SU-DHL-6 (cell line): ENCODE measurements at regions not wholly inside any gene's neighbourhood (a gene's known extent, or its start where the extent isn't known, plus 50 kb on each side); places are given as distances from the start of the nearest gene placed in this dataset.

Source experiments
- H2AFZ ChIP-seq: fragments of 200-600 bp; sonication (generic); 2 replicates; pipeline ENCODE4 v1.6.1; 2014; ENCODE audit warnings: low read depth, mild to moderate bottlenecking, moderate library complexity, mixed read lengths, antibody characterized with exemption, low read length; ENCODE audit not compliant: severe bottlenecking
- H3F3A ChIP-seq: fragments of 200-600 bp; shearing (Covaris generic); 2 replicates; pipeline ENCODE4 v1.6.0; 2016; ENCODE audit warnings: antibody characterized with exemption, mild to moderate bottlenecking; ENCODE audit not compliant: insufficient read depth
- H3K27ac ChIP-seq: fragments of 200-600 bp; sonication (generic); 2 replicates; pipeline ENCODE4 v1.5.1; 2016; ENCODE audit warnings: low read depth, mild to moderate bottlenecking, low read length, moderate library complexity, mixed read lengths
- H3K27me3 ChIP-seq: fragments of 200-600 bp; sonication (generic), shearing (Covaris generic); 2 replicates; pipeline ENCODE4 v1.6.0; 2014; ENCODE audit warnings: mild to moderate bottlenecking, low read length
- H3K36me3 ChIP-seq: fragments of 200-600 bp; sonication (generic); 2 replicates; pipeline ENCODE4 v1.6.1; 2014; ENCODE audit warnings: mild to moderate bottlenecking, low read length, mixed read lengths
- H3K4me2 ChIP-seq: fragments of 300-600, 200-600 bp; shearing (Covaris generic), sonication (generic); 2 replicates; pipeline ENCODE4 v1.6.0; 2014; ENCODE audit warnings: low read length, low read depth, mild to moderate bottlenecking; ENCODE audit not compliant: poor library complexity, severe bottlenecking
- H3K4me3 ChIP-seq: fragments of 200-600 bp; sonication (generic); 2 replicates; pipeline ENCODE4 v1.5.1; 2014; ENCODE audit warnings: antibody characterized with exemption, low read length, mild to moderate bottlenecking, mixed read lengths; ENCODE audit not compliant: insufficient read depth, poor library complexity, severe bottlenecking
- H3K79me2 ChIP-seq: fragments of 200-600 bp; sonication (generic); 2 replicates; pipeline ENCODE4 v1.6.1; 2014; ENCODE audit warnings: mild to moderate bottlenecking, low read length, moderate library complexity; ENCODE audit not compliant: insufficient read depth
- H3K9ac ChIP-seq: fragments of 200-600 bp; sonication (generic); 2 replicates; pipeline ENCODE4 v1.7.0; 2014; ENCODE audit warnings: mild to moderate bottlenecking, low read length
- H3K9me2 ChIP-seq: fragments of 200-600 bp; sonication (generic); replicated peaks from 2 replicates; pipeline ENCODE4 v1.6.1; 2014; ENCODE audit warnings: low read length; ENCODE audit not compliant: insufficient read depth
- H3K9me3 ChIP-seq: fragments of 200-600 bp; sonication (generic); 2 replicates; pipeline ENCODE4 v1.6.1; 2014; ENCODE audit warnings: low read length, mixed read lengths; ENCODE audit not compliant: insufficient read depth
- H4K20me1 ChIP-seq: fragments of 200-600 bp; sonication (generic); 2 replicates; pipeline ENCODE4 v1.6.1; 2014; ENCODE audit warnings: low read depth, mild to moderate bottlenecking, antibody characterized with exemption, low read length, moderate library complexity, mixed read lengths
- CTCF ChIP-seq: fragments of 200-600 bp; sonication (generic); IDR thresholded peaks from one replicate; pipeline ENCODE4 v1.5.1; 2017; ENCODE audit warnings: antibody characterized with exemption, mild to moderate bottlenecking, low read length, moderate library complexity; ENCODE audit not compliant: insufficient read depth, poor library complexity, severe bottlenecking
- EZH2phosphoT487 ChIP-seq: fragments of 200-600 bp; sonication (generic), shearing (Covaris generic); conservative IDR thresholded peaks from 2 replicates; pipeline ENCODE4 v1.6.1; 2018; ENCODE audit warnings: mild to moderate bottlenecking, antibody characterized with exemption, low read length, moderate library complexity, mixed read lengths

DNA sequence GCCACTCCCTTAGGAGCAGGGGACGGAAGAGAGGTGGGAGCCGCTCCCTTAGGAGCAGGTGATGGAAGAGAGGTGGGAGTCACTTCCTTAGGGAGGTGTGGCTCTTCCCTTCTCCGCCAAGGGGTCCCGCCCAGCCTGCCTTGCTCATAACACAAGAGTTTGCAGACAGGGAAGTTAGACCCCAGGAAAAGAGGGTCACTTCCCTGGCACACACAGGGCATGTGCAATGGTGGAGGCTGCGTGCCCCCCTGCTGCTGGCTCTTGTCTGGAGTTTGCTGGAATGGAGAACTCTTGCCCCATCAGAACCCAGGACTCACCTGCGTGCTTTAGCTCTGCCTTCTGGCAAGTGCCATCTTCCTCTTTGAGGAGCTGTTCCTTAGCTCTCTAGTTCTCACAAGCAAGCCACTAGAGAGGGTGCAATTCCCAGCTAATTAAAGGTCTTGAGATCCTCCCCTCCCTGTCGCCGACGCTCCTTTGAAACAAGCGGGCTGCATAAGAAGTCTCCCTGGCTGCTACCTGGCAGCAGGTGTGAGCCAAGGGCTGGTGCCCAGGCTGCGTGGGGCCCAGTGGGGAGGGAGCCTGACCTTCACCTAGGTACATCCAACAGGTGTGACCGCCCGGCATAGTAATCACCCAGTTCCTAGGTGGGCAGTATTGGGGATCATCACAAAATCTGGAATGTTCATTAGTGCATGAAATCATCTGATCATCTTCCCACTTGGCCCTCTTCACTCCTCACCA is 281.6 kb downstream of the ZNF536 start:
- no peaks in the 10 kb centered on the region for H3K79me2 ChIP-seq
- H3K36me3 ChIP-seq, result no peaks in the 10 kb centered on the region
- H3K27ac ChIP-seq, result no peak overlapping the region
- no peak overlapping the region for H3K9ac ChIP-seq
- H3K9me2 ChIP-seq, result no peaks in the 10 kb centered on the region
- no peaks in the 10 kb centered on the region for H4K20me1 ChIP-seq
- no peaks in the 10 kb centered on the region for H3K27me3 ChIP-seq
- no peak overlapping the region for H3K4me2 ChIP-seq
- no peak overlapping the region for H3K4me3 ChIP-seq
- H3F3A ChIP-seq, result no peaks in the 10 kb centered on the region
- no peak for TF ChIP-seq CTCF
- no peak for TF ChIP-seq EZH2phosphoT487
- H3K9me3 ChIP-seq, result no peaks in the 10 kb centered on the region
- no peak overlapping the region for H2AFZ ChIP-seq

DNA sequence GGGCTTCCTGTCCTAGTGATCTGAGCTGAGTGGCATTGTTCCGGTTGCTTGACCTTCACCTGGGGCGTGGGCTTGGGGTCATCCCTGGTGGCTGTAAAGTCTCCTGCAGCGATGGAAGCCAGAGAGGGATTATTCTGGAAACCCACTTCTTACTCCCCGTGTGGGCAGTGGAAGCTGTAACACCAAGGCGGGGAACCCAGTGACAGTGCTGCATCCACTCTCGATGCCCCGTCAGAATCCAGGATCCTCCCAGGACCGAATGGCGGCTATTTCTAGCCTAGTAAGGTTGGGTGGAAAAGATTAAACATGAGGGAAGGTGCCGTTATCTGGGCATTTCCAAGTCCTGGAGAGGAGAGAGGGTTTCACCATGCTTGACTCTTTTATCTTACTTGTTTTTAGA is 280.6 kb downstream of the ZNF536 start:
- no peaks in the 10 kb centered on the region for H3K9me2 ChIP-seq
- TF ChIP-seq EZH2phosphoT487, result no peak
- TF ChIP-seq CTCF, result no peak
- no peaks in the 10 kb centered on the region for H4K20me1 ChIP-seq
- H3K27ac ChIP-seq, result no peak overlapping the region
- no peak overlapping the region for H3K4me2 ChIP-seq
- H3K4me3 ChIP-seq, result no peak overlapping the region
- no peaks in the 10 kb centered on the region for H3K36me3 ChIP-seq
- H3F3A ChIP-seq, result no peaks in the 10 kb centered on the region
- no peaks in the 10 kb centered on the region for H3K9me3 ChIP-seq
- no peaks in the 10 kb centered on the region for H3K79me2 ChIP-seq
- H3K9ac ChIP-seq, result no peak overlapping the region
- H3K27me3 ChIP-seq, result no peaks in the 10 kb centered on the region
- no peak overlapping the region for H2AFZ ChIP-seq

GRCh38 chr19:30651691-30652090 is 279.5 kb downstream of the ZNF536 start:
- Histone ChIP-seq H3K79me2 (no peaks in the 10 kb centered on the region), H3K36me3 (no peaks in the 10 kb centered on the region), H4K20me1 (no peaks in the 10 kb centered on the region), H3K27me3 (no peaks in the 10 kb centered on the region), H3K9me3 (no peaks in the 10 kb centered on the region), H3F3A (no peaks in the 10 kb centered on the region), H3K9me2 (no peaks in the 10 kb centered on the region), H3K9ac (no peak overlapping the region), H2AFZ (no peak overlapping the region), H3K4me2 (no peak overlapping the region), H3K4me3 (no peak overlapping the region), H3K27ac (no peak overlapping the region)
- TF ChIP-seq EZH2phosphoT487, result no peak
- TF ChIP-seq CTCF, result no peak
